SK-N-SH (cell line): ENCODE measurements at regions not wholly inside any gene's neighbourhood (a gene's known extent, or its start where the extent isn't known, plus 50 kb on each side); places are given as distances from the start of the nearest gene placed in this dataset.

Source experiments
- CTCF ChIA-PET: fragments of 300-600, 350-600 bp; formaldehyde crosslinking; extraction: SDS; loops from one replicate; lab custom pipeline; 2021; lab: Yijun Ruan, JAX
- POLR2A ChIA-PET: fragments of 350-600 bp; sonication (Branson Sonifier 250); formaldehyde crosslinking; extraction: SDS; loops from one replicate; lab custom pipeline; 2020; ENCODE audit warnings: antibody characterized with exemption, inconsistent platforms; lab: Yijun Ruan, JAX
- DNase-seq: peaks from one replicate; pipeline ENCODE4 v3.0.0; 2012
- H2AFZ ChIP-seq: fragments of 200-600 bp; sonication (generic); 2 replicates; pipeline ENCODE4 v1.8.1; 2016; ENCODE audit warnings: antibody characterized with exemption, mild to moderate bottlenecking, low read depth
- H3F3A ChIP-seq: fragments of 200-600 bp; sonication (generic); replicated peaks from 2 replicates; pipeline ENCODE3; 2016; ENCODE audit warnings: antibody characterized with exemption, mild to moderate bottlenecking; ENCODE audit not compliant: insufficient read depth
- H3K27ac ChIP-seq, 2 experiments: fragments of 200-500 bp in 1 of 2; fragments of 200-600 bp in 1 of 2; sonication (Bioruptor generic) in 1 of 2; sonication (generic), shearing (Covaris generic) in 1 of 2; 2 replicates each; pipeline versions ENCODE4 v1.5.1 to v1.6.1; 2014 to 2016; ENCODE audit warnings: low read depth in 2 of 2, inconsistent platforms in 1 of 2, low read length in 1 of 2, mild to moderate bottlenecking in 1 of 2, mixed read lengths in 1 of 2
- H3K27me3 ChIP-seq: fragments of 200-600 bp; sonication (generic), shearing (Covaris generic); 2 replicates; pipeline ENCODE4 v1.6.1; 2016; ENCODE audit warnings: mixed run types; ENCODE audit not compliant: insufficient read depth
- H3K36me3 ChIP-seq, 2 experiments: fragments of 200-500 bp in 1 of 2; fragments of 200-600 bp in 1 of 2; sonication (Bioruptor generic) in 1 of 2; sonication (generic) in 1 of 2; replicated peaks in 1 of 2; 2 replicates each; pipeline versions ENCODE3 to v1.5.1; 2014 to 2016; ENCODE audit warnings: low read length in 1 of 2, mild to moderate bottlenecking in 1 of 2; ENCODE audit not compliant: insufficient read depth in 2 of 2, control insufficient read depth in 1 of 2
- H3K4me1 ChIP-seq, 2 experiments: fragments of 200-500 bp in 1 of 2; fragments of 200-600 bp in 1 of 2; sonication (Bioruptor generic) in 1 of 2; sonication (generic), shearing (Covaris generic) in 1 of 2; 2 replicates each; pipeline versions ENCODE4 v1.5.1 to v1.6.1; 2014 to 2016; ENCODE audit warnings: low read depth in 1 of 2, low read length in 1 of 2, mixed run types in 1 of 2; ENCODE audit not compliant: insufficient read depth in 2 of 2, control insufficient read depth in 1 of 2
- H3K4me2 ChIP-seq: fragments of 200-600 bp; sonication (generic), shearing (Covaris generic); 2 replicates; pipeline ENCODE4 v1.6.1; 2017; ENCODE audit warnings: mixed run types
- H3K4me3 ChIP-seq, 2 experiments: fragments of 200-500 bp in 1 of 2; fragments of 200-600 bp in 1 of 2; sonication (Bioruptor generic) in 1 of 2; sonication (generic), shearing (Covaris generic) in 1 of 2; 2 replicates each; pipeline versions ENCODE4 v1.5.1 to v1.8.1; 2014 to 2016; ENCODE audit warnings: low read depth in 2 of 2, inconsistent platforms in 1 of 2, low read length in 1 of 2, mild to moderate bottlenecking in 1 of 2, mixed read lengths in 1 of 2, moderate library complexity in 1 of 2
- H3K79me2 ChIP-seq: fragments of 200-600 bp; sonication (generic); 2 replicates; pipeline ENCODE4 v1.8.1; 2017; ENCODE audit warnings: mild to moderate bottlenecking; ENCODE audit not compliant: insufficient read depth
- H3K9ac ChIP-seq: fragments of 200-600 bp; sonication (generic); 2 replicates; pipeline ENCODE4 v1.6.1; 2017; ENCODE audit warnings: mixed run types
- H3K9me2 ChIP-seq: fragments of 200-600 bp; sonication (generic); 2 replicates; pipeline ENCODE4 v1.6.1; 2017; ENCODE audit warnings: mixed run types
- H3K9me3 ChIP-seq: fragments of 200-600 bp; sonication (generic); 2 replicates; pipeline ENCODE4 v1.6.1; 2017; ENCODE audit warnings: mixed run types, mild to moderate bottlenecking, moderate library complexity
- H4K20me1 ChIP-seq: fragments of 200-600 bp; sonication (generic); 2 replicates; pipeline ENCODE4 v1.6.1; 2017; ENCODE audit warnings: mild to moderate bottlenecking, mixed run types; ENCODE audit not compliant: insufficient read depth
- ELF1 ChIP-seq: IDR thresholded peaks from 2 replicates; pipeline ENCODE4 v1.4.0; 2012
- EZH2phosphoT487 ChIP-seq: fragments of 200-600 bp; sonication (generic); IDR thresholded peaks from 2 replicates; pipeline ENCODE4 v1.6.1; 2017; ENCODE audit warnings: low read depth, mixed run types, mild to moderate bottlenecking, antibody characterized with exemption, moderate library complexity, borderline replicate concordance
- FOSL2 ChIP-seq: IDR thresholded peaks from 2 replicates; pipeline ENCODE4 v1.4.0; 2012; ENCODE audit warnings: low read depth, mild to moderate bottlenecking, moderate library complexity, borderline replicate concordance
- FOXM1 ChIP-seq: IDR thresholded peaks from 2 replicates; pipeline ENCODE4 v1.4.0; 2012; ENCODE audit warnings: low read depth, mild to moderate bottlenecking
- GATA2 ChIP-seq: sonication (generic); formaldehyde crosslinking; IDR thresholded peaks from 2 replicates; pipeline ENCODE4 v1.5.0; 2020; ENCODE audit warnings: mild to moderate bottlenecking, missing genetic modification reagents
- MAX ChIP-seq: IDR thresholded peaks from 2 replicates; pipeline ENCODE4 v1.4.0; 2012; ENCODE audit warnings: low read depth
- MEF2A ChIP-seq: IDR thresholded peaks from 2 replicates; pipeline ENCODE4 v1.4.0; 2012; ENCODE audit warnings: low read depth, borderline replicate concordance
- MXI1 ChIP-seq: IDR thresholded peaks from 2 replicates; pipeline ENCODE4 v1.6.1; 2012; ENCODE audit warnings: mild to moderate bottlenecking, low read depth, low read length, improper control_type of control experiment
- RAD21 ChIP-seq: IDR thresholded peaks from 2 replicates; pipeline ENCODE4 v1.6.1; 2012; ENCODE audit warnings: mild to moderate bottlenecking, low read length
- RFX5 ChIP-seq: IDR thresholded peaks from 2 replicates; pipeline ENCODE4 v1.6.1; 2012; ENCODE audit warnings: mild to moderate bottlenecking, improper control_type of control experiment, low read length
- SIN3A ChIP-seq: IDR thresholded peaks from 2 replicates; pipeline ENCODE4 v1.6.1; 2012; ENCODE audit warnings: low read depth, mild to moderate bottlenecking, low read length, moderate library complexity, borderline replicate concordance
- SMC3 ChIP-seq: IDR thresholded peaks from 2 replicates; pipeline ENCODE4 v1.6.1; 2012; ENCODE audit warnings: low read depth, low read length, improper control_type of control experiment
- TEAD4 ChIP-seq: IDR thresholded peaks from 2 replicates; pipeline ENCODE4 v1.4.0; 2012; ENCODE audit warnings: mild to moderate bottlenecking, borderline replicate concordance; ENCODE audit not compliant: insufficient read depth
- USF2 ChIP-seq: fragments of 150-350 bp; IDR thresholded peaks from 2 replicates; pipeline ENCODE4 v1.6.1; 2017; ENCODE audit warnings: antibody characterized with exemption, low read length, low read depth, borderline replicate concordance
- WGBS: methylation state at CpG from one replicate; pipeline ENCODE4 v1.1.6; 2017; ENCODE audit warnings: low lambda C conversion rate; 5-methylcytosine and 5-hydroxymethylcytosine counted together
- TF ChIP-seq, protein P1 (sequence below): IDR thresholded peaks from 2 replicates; pipeline ENCODE4 v1.4.0; 2012; ENCODE audit warnings: low read depth, borderline replicate concordance
- TF ChIP-seq, protein P2 (sequence below): fragments of 150-350 bp; IDR thresholded peaks from 2 replicates; pipeline ENCODE4 v1.6.1; 2016; ENCODE audit warnings: mild to moderate bottlenecking, low read depth, low read length
- TF ChIP-seq, protein P3 (sequence below): IDR thresholded peaks from 2 replicates; pipeline ENCODE4 v1.4.0; 2012; ENCODE audit warnings: low read depth, borderline replicate concordance
- TF ChIP-seq, protein P4 (sequence below): IDR thresholded peaks from 2 replicates; pipeline ENCODE4 v1.6.1; 2012; ENCODE audit warnings: mild to moderate bottlenecking, low read depth, low read length, moderate library complexity

DNA sequence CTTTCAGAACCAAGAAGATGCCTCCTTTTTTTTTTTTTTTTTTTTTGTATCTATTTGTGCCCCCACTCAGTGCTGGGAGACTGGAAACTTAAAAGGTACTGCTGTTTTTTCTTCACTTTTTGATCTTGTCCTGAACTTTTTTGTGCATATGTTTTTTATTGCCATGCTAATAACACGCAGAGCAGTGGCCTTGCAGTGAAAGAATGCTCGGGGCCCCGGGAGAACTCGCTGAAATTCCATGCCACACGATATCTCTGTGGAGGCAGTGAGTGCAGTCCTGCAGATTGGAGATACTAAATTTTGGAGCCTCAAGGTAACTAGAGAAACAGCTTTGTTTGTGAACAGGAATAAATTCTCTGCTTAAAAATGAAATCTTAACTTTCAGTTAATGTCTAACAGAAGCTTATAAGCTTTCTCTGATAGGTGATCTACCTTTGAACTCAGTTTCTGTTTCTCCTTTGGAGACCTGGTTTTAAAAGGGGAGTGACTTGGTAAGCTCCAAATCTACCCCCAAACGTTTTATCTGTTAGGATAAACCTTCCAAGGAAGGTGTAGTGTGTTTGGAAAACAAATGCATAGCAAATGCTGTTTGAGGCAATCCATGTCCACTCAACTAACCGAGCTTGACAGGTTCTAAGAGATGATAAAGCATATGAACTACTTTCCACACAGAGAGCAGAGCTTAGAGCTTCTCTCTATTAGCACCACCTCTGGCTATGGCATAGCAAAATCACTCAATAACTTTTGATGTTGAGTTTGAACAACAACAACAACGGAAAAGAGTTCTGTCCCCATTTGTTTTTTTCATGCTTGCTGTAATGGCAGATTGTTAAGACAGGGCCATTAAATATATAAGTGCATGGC lies 113.7 kb upstream of the PLXNA2 start:
- 42% methylated on average over 8 of the region's 8 CpGs for WGBS
- Histone ChIP-seq H3K9me2 (no peaks in the 10 kb centered on the region), H3K27ac (no peak overlapping the region; a peak in 1 of 4 replicates), H3K9ac (no peak overlapping the region), H3F3A (no peaks in the 10 kb centered on the region), H3K79me2 (no peaks in the 10 kb centered on the region), H4K20me1 (no peaks in the 10 kb centered on the region), H2AFZ (no peak overlapping the region), H3K4me3 (no peak overlapping the region), H3K9me3 (no peaks in the 10 kb centered on the region), H3K36me3 (no peaks in the 10 kb centered on the region), H3K27me3 (no peaks in the 10 kb centered on the region), H3K4me1 (peaks cover 0 to 6% of the 10 kb centered on the region in 2 experiments; a peak in 2 of 4 replicates), H3K4me2 (no peak overlapping the region)
- CTCF ChIA-PET: interaction anchor here (0.9 to 1.4 kb wide), 3 partner anchors 10 to 28 kb away, joined by 3 read pairs; no protein-coding TSS in a partner anchor
- no peak for TF ChIP-seq GATA2 (CRISPR knock-in tag)
- TF ChIP-seq MEF2A: no peak
- TF ChIP-seq, protein P1, sequence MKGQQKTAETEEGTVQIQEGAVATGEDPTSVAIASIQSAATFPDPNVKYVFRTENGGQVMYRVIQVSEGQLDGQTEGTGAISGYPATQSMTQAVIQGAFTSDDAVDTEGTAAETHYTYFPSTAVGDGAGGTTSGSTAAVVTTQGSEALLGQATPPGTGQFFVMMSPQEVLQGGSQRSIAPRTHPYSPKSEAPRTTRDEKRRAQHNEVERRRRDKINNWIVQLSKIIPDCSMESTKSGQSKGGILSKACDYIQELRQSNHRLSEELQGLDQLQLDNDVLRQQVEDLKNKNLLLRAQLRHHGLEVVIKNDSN: no peak
- TF ChIP-seq TEAD4: no peak
- no peak for TF ChIP-seq EZH2phosphoT487
- no peak for TF ChIP-seq FOXM1
- TF ChIP-seq USF2: no peak
- TF ChIP-seq, protein P2, sequence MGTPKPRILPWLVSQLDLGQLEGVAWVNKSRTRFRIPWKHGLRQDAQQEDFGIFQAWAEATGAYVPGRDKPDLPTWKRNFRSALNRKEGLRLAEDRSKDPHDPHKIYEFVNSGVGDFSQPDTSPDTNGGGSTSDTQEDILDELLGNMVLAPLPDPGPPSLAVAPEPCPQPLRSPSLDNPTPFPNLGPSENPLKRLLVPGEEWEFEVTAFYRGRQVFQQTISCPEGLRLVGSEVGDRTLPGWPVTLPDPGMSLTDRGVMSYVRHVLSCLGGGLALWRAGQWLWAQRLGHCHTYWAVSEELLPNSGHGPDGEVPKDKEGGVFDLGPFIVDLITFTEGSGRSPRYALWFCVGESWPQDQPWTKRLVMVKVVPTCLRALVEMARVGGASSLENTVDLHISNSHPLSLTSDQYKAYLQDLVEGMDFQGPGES: no peak
- TF ChIP-seq MAX: no peak
- no peak for TF ChIP-seq ELF1
- TF ChIP-seq SIN3A: no peak
- no peak for TF ChIP-seq MXI1
- no peak for TF ChIP-seq RAD21
- TF ChIP-seq FOSL2: no peak
- TF ChIP-seq, protein P3, sequence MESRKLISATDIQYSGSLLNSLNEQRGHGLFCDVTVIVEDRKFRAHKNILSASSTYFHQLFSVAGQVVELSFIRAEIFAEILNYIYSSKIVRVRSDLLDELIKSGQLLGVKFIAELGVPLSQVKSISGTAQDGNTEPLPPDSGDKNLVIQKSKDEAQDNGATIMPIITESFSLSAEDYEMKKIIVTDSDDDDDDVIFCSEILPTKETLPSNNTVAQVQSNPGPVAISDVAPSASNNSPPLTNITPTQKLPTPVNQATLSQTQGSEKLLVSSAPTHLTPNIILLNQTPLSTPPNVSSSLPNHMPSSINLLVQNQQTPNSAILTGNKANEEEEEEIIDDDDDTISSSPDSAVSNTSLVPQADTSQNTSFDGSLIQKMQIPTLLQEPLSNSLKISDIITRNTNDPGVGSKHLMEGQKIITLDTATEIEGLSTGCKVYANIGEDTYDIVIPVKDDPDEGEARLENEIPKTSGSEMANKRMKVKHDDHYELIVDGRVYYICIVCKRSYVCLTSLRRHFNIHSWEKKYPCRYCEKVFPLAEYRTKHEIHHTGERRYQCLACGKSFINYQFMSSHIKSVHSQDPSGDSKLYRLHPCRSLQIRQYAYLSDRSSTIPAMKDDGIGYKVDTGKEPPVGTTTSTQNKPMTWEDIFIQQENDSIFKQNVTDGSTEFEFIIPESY: no peak
- TF ChIP-seq RFX5: no peak
- TF ChIP-seq SMC3: no peak
- TF ChIP-seq, protein P4, sequence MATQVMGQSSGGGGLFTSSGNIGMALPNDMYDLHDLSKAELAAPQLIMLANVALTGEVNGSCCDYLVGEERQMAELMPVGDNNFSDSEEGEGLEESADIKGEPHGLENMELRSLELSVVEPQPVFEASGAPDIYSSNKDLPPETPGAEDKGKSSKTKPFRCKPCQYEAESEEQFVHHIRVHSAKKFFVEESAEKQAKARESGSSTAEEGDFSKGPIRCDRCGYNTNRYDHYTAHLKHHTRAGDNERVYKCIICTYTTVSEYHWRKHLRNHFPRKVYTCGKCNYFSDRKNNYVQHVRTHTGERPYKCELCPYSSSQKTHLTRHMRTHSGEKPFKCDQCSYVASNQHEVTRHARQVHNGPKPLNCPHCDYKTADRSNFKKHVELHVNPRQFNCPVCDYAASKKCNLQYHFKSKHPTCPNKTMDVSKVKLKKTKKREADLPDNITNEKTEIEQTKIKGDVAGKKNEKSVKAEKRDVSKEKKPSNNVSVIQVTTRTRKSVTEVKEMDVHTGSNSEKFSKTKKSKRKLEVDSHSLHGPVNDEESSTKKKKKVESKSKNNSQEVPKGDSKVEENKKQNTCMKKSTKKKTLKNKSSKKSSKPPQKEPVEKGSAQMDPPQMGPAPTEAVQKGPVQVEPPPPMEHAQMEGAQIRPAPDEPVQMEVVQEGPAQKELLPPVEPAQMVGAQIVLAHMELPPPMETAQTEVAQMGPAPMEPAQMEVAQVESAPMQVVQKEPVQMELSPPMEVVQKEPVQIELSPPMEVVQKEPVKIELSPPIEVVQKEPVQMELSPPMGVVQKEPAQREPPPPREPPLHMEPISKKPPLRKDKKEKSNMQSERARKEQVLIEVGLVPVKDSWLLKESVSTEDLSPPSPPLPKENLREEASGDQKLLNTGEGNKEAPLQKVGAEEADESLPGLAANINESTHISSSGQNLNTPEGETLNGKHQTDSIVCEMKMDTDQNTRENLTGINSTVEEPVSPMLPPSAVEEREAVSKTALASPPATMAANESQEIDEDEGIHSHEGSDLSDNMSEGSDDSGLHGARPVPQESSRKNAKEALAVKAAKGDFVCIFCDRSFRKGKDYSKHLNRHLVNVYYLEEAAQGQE: no peak
- no peak for DNase-seq
- POLR2A ChIA-PET: no interaction called here
